NOMO-1 treated with dmso at 0.1 percent for 144 hours (cell line): ENCODE measurements at regions not wholly inside any gene's neighbourhood (a gene's known extent, or its start where the extent isn't known, plus 50 kb on each side); places are given as distances from the start of the nearest gene placed in this dataset.

Experiments
- DNase-seq: peaks from one replicate; lab custom pipeline; 2025; ENCODE audit not compliant: unreplicated experiment; lab: John Stamatoyannopoulos, UW

DNA sequence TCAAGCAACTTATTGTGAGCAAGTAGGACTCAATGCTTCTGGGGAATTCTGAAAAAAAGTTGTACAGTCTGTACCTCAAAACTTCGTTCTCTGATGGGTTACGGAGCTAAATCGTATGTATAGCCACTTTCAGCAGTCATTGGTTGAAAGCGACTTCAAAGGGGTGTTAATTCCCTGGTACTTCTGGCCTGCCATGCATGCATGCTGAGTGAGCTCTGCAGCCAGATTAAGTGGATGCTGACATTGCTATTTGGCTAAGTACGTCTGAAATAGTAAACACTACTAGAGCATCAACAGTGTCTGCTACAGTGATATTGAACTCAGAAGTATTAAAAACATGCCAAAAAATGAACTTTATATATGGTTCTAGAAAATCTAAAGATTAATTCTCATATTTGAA, 1183.1 kb upstream of the PCDH20 start:
- no peak for DNase-seq

DNA sequence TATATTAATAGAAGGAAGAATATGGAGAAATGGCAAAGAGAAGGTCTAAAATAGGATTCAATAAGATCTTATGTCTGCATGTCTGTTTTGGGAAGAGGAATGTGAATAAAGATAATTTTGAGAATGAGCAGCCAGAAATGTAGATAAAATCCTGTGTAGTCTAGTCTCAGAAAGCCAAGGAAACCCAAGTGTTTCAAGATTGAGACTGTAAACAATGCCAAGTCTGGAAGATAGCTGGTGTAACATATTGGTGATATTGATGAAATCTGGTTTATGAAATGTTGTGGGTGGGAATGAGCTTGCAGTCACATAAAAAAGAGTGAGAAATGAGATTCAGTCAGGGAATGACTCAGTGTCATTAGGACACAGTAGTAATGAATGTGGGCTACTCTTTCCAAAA, 1180.3 kb upstream of the PCDH20 start:
- no peak for DNase-seq

DNA sequence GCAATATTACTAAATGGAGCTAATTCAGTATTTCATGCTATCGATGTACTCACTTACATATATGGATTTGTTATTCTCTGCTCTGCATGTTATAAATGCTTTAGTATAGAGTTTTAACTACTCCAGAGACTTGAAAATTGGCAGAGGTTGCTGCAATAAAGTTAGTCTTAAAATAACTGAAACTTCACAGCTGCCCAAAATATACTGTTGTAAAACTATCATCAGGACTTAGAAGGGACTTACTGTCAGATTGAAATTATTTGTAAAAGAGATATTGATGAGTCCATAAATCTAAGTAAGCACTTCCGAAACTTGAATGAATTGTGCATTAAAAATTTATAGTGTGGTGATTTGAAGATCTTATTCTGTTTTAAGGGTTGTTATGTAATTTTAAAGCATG, 1178.2 kb upstream of the PCDH20 start:
- DNase-seq, result no peak

DNA sequence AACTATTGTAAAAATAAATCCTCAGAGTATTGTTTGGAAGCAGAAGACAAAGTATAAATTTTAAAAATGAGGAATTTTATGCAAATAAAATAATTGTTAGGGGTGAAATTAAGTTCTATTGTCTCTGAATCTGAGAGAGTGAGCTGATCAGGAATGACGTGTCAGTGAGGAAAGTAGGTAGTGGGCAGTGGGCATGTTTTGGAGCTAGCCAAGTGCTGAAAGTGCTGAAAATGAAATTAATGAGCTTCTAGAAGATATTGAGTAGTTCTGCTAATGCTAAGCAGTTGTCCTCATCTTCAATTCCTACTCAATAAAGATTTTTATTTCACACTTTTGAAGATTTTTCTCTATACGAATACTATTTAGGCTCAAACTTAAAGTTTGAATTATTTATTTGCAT, 1167.8 kb upstream of the PCDH20 start:
- DNase-seq, result no peak

DNA sequence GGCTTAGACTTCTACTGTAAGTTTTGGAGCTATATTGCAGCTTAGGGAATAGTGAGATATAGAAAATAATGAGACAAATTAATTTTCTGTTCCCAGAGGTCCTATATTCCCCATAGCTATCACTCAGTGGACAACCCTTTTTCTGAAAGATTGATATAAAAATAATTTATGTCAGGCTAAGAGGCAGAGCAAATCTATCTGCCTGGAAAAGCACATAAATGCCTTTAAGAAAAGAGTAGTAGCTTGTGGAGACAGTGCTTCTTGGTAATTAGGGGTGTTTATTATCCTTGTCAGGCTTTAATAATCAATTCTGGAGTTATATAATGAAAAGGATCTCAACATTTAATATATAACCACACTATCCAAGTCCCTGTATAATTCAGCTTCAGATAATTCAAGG, 1162.8 kb upstream of the PCDH20 start:
- DNase-seq, result no peak

DNA sequence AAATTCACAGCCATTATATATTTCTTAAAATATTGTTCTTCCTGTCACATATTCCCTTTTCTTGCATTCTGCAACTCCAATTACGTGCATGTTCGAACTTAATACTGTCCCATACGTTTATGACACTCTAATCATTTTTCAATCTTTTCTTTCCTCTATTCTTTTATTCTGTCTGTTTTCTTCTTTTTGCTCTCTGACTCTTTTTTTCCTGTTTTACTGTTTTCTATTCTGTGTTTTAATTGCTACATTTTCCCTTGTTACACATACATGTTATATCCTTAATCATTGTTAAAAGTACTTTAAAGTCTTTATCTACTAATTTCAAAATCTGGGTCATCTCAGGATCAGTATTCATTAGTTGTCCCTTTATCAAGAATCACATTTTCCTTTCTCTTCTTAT, 1149.1 kb upstream of the PCDH20 start:
- DNase-seq, result no peak

DNA sequence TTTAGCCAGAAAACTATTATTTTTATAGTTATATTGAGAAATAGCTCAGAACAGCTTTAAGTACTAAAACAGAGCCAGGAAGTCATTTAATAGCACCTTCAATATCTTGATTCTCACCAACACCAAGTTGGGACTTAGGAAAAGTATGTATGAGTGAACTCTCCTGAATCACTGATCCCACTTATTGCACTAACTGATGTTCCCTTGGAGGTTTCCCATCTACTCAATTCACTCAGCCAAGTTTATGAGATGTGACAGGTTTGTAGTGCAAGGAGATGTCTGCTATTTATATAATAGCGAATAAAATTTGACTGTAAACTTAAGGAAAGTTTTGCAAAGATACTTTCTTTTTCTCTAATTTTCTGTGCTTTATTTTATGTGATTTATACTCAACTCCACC, 1147.6 kb upstream of the PCDH20 start:
- no peak for DNase-seq

DNA sequence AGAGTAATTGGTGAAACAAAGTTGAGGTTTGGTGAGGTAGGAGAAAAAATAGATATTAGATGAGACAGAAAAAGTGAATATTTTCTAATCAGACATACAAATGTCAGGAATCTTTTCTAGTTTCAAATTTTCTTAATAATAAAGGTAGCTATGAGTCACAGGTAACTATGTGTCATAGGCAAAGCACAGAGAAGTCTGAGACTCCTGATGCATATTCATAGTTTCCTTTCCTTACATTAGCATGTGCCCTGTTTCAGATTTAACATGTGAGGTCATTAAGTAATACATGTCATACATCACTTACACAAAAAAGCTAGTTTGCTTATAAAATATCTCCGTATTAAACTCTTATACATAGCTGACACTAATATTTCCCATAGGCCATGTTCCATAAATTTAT, 1141.3 kb upstream of the PCDH20 start:
- no peak for DNase-seq

DNA sequence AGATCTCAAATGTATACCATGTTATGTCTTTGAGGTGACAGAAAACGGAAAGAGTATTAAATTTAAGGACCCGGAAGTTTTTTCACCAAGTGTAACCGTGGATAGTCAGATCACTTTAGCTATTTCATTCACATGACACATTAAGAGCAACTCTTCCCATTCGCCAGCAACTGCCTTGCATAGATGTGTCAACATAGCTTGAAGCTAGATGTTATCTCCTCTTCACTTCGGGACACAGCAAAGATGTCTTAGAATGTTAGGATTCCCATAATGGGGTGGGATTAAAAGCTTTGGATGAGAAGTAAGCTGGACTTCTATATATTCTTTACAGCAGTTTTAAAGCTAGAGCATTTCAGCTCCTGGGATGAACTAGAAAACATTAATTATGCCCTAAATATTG, 1135.9 kb upstream of the PCDH20 start:
- no peak for DNase-seq

DNA sequence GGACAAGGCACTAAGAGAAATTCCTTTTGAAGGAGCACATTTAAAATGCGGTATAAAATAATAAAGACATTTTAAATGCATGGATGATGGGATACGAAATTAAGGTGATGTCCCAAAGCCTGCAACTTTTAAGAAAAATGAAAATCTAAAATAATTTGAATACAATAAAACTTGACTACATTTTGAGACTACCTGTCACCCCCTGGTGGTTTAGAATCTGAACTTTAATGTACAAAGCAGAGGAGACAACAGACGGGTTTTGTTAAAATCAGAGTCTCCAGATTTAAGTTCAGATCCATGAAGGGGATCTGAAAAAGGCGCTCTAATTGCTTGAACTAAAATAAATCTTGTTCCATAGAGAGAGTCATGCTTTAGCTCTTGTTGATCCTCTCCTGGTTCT, 1129.3 kb upstream of the PCDH20 start:
- no peak for DNase-seq

DNA sequence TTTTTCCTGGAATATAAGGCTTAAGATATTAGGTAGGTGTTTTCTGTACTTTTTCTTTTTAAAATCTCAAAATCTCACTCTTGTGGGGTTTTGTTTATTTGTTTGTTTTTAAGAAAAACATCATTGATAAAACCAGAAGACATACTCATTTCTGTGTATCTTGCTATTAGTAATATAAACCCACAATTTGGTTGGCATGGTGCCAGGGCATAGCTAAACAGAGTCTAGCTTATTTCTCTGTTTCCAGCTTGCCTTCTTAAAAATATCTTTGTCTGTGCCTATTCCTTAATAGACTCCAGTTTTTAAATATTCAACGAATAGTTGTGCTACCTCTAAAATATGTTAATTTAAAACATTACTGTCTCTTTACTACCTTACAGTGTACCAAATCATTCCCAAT, 1121.9 kb upstream of the PCDH20 start:
- no peak for DNase-seq

DNA sequence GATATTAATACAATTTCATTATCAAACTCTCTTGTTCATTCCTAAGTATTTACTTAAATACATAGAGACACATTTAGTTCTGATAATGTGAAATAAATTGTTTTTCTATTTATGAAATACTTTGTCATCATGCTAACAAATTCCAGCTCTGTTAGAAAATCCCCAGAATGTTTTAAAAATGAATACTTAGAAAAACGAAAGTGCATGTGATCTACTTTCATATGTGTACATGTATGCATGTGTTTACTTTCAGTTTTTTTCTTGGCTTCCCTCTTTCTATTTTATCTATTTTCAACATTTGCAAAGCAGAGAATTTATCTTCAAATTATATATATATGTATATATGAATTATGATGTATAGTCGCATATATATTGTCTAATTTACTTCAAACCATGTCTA, 1110.0 kb upstream of the PCDH20 start:
- DNase-seq, result no peak

DNA sequence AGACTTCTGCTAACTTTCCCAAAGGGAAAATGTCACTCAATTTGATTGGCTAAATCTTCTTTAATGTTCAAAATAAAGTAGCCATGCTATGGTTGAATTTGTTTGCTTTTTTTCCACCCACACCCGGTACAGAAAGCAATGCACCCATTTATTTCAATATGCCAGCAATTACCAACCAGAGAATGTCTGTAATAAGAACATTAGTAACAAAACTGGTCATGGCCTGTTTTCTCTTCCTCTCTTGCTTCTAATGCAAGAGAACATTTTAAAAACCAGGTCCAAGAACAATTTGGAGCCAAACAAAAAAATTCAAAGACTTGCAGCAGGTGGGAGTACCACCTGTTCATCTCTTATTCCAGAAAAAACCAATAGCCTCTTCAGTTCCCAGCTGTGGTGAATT, 1108.8 kb upstream of the PCDH20 start:
- DNase-seq, result no peak

DNA sequence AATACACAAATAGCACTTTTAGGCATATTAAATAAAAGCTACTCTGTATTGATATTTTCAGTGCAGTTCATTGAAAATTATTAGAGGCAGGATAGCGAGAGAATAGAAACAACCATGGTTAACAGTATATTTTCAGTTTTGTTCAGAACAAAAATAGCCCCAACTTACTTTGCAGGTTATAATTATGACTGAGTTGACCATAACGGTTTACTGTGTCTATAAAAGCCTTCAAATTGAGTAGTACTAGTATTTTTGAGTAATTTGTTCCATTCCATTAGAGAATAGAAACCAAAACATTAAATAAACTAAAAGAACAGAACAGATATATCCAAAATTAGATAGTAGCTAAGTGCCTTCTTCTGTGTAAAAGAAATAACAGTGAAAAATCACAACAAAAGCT, 1108.4 kb upstream of the PCDH20 start:
- no peak for DNase-seq

DNA sequence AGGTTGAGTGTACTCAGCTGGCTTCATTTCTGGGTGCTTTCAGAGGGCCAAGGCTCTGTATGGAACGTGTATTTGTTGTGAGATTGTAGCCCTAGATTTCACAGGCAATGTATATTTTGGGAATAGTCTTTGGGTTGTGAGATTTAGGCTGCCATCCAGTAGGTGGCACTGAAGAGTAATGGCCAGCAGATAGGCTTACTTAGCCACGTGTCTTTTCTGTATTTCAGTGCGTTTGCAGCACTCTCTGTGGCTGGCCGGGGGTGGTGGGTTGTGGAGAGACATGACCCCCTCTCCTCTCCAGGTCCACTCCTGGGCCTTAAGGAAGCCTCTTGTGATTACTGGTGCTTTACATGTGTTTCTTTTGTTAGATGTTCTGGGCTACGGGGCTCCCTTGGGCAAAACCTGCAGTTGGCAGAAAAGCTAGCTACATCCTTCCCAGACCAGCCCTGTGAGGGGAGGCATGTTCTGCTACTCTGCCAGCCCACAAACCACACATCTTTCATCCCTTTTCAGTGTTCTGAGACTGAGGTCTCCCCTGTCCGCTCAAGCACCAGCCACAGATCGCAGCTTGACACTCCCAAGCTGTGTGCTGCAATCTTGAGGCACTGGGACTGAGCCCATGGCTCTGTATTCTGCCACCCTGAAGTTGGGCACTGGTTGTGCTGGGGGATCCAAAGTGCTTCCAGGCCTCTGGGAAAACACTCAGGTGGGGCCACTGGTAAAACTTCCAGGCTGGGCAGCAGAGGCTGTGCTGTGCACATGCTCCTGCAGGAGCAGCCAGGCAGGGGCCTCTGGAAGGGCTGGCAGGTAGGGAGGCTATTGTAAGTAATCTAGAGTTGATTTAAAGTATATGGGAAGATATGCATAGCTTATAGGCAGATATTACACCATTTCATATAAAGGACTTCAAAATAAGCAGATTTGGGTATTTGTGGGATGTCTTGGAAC, 1096.8 kb upstream of the PCDH20 start:
- peak; percentile 1 for DNase-seq

DNA sequence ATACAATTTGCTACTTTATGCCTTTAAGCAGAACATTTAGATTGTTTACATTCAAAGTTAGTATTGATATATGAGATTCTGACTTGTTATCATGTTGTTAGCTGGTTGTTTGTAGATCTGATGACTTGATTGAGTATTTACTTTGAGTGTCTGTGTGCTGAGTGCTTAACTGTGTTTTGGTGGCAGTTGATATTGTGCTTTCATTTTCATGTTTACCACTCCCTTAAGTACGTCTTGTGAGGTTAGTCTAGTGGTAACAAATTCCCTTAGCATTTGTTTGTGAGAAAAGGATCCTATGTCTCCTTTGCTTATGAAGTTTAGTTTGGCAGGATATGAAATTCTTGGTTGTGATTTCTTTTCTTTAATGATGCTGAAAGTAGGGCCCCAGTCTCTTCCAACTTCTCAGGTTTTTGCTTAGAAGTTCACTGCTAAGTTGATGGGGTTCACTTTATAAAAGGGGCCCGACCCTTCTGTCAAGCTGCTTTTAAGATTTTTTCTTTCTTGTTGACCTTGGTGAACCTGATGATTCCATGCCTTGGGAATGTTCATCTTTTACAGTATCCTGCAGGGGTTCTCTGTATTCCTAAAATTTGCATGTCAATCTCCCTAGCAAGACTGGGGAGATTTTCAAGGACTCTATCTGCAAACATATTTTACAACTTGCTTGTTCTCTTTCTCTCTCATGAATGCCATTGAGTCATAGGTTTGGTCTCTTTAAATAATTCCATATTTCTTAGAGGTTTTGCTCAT, 1095.4 kb upstream of the PCDH20 start:
- DNase-seq, result no peak

DNA sequence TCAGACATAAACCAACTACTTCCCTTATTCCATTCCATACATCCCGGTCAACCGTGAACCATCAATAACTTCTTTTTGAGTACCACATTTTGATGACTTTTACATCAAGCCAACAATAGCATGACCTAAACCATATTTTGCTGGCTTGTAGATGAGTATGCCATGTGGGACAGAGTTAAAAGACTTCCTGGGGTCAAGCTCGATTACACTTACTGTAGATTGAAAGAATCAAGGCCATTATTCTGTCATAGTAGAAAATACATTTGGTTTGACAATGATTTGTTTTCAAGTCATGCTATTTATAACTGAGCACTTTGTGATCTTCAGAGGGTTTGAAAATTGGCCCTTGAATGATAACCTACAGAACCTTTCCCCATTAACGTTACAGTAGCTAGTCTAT, 1086.9 kb upstream of the PCDH20 start:
- DNase-seq, result no peak

DNA sequence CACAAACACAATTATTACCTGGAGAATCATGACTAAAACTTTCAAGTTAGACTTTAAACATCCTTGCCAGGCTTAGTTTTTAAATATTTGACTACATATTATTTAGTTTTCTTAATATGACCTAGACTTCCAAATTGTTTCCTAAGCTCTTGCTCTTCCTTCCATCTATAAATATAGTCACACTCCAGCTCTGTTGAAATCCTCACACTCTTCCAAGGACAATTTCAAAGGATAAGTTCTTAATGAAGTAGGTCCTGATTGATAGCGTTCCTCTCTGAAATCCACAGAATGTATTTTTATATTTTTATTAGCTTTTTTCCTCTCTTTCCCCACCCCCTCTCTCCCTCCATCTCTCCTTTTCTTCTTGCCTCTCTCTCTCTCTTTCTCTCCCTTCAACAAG, 1074.1 kb upstream of the PCDH20 start:
- no peak for DNase-seq

DNA sequence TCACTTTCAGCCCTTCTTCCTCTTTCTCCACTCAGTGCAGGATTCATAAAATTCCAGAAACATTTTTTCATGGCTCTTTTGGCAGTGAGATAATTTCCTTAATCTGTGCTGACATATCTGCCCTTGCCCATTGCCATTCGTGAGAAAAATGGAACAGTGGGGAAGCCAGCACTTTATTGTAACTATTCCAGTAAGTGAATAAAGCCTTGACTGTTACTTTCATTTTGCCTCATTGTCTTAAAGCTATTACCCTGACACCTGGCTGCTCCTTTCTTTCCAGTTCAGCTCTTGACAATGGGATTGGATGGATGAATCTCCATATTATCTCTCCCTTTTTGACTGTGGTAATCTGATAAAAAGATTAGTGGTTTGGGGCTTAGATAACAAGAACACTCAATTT, 1068.1 kb upstream of the PCDH20 start:
- no peak for DNase-seq

DNA sequence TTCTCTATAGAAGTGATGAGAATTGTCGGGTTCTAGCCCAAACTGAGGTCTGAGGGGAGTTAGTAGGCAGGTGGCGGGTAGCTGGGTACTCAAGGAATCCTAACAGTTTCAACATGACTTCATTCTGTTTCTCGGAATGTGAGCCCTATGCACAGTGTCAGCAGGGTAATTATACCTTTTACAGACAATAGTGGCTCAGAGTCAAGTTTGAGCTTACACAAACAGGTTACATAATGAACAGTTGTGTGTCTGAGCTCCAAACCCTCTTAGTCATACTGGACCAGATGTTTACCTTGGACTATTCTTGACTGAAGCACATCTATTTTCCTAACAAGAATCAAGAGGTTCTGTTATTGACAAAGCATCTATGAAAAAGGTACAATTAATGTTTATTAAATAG, 1066.7 kb upstream of the PCDH20 start:
- no peak for DNase-seq

DNA sequence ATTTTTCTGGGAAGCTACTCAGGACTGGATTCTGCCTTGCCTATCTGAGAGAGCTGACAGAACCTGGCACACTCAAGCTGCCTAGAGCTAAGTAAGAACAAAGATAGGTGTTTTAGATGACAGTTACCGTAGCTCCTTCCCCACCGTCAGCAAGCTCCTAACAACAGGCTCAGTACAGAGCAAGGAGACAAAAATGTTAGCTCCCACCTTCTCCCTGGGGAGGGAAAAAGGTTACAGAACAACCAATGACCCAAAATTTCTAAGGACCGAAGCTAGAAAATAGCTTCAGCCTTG, 1058.2 kb upstream of the PCDH20 start:
- no peak for DNase-seq

DNA sequence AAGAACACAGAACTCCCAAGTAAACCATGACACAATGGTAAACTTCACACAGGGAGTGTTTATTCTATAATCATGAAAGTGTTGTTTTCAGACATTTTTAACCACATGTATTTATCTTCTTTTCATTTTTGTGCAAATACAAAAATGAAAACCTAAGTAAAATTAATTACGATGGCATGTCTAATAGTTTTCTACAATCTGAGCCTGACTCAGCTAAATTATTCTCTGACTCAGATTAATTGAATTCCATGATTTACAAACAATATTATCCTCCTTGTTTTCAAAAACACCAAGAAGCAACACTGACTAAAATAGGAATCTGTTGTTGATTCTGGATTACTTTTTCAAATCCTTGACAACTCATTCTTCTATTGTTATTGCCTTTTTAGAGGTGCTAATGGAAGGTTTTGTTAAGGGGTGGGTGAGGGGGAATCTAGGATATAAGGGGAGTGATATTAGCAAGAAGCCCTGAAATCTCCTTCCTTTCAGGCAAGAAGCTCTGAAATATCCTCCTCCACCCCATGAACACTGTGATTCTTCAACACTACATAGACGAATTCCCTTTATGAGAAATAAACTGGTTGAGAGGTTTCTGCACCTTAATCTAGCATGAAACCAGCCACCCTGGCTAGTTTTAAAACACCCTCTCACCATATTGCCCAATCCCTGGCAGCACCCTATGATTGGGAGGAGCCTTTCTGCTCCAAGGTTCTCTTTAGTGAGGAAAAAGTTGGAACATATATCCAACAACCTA, 1057.7 kb upstream of the PCDH20 start:
- DNase-seq, result no peak
